SH-SY5Y (cell line): ENCODE measurements at regions not wholly inside any gene's neighbourhood (a gene's known extent, or its start where the extent isn't known, plus 50 kb on each side); places are given as distances from the start of the nearest gene placed in this dataset.

Experiments
- GATA2 ChIP-seq: IDR thresholded peaks from 2 replicates; pipeline ENCODE4 v1.6.1; 2011; ENCODE audit warnings: mild to moderate bottlenecking, low read depth, low read length
- GATA3 ChIP-seq: IDR thresholded peaks from 2 replicates; pipeline ENCODE4 v1.6.1; 2011; ENCODE audit warnings: low read depth, mild to moderate bottlenecking, low read length, moderate library complexity

GRCh38 chr10:29183301-29183945 is 105.4 kb upstream of the LYZL1 start:
- no peak for TF ChIP-seq GATA2
- TF ChIP-seq GATA3: no peak
